Uterus (tissue), 2 donors: ENCODE measurements at regions not wholly inside any gene's neighbourhood (a gene's known extent, or its start where the extent isn't known, plus 50 kb on each side); places are given as distances from the start of the nearest gene placed in this dataset.

Experiments used
- POLR2A ChIP-seq, 2 donors: fragments of 450-650 bp; IDR thresholded peaks; one replicate each; pipeline ENCODE4 v1.6.1; 2016; ENCODE audit warnings: antibody characterized with exemption in 2 of 2, mild to moderate bottlenecking in 1 of 2, moderate library complexity in 1 of 2
- TF ChIP-seq, protein P1 (sequence below), 4 experiments: fragments of 200-600 bp in 2 of 4; fragments of 450-650 bp in 2 of 4; sonication (generic) in 2 of 4; IDR thresholded peaks; one replicate each; pipeline ENCODE4 v1.5.1; 2016 to 2019; ENCODE audit warnings: antibody characterized with exemption in 4 of 4, mild to moderate bottlenecking in 2 of 4, moderate library complexity in 1 of 4

DNA sequence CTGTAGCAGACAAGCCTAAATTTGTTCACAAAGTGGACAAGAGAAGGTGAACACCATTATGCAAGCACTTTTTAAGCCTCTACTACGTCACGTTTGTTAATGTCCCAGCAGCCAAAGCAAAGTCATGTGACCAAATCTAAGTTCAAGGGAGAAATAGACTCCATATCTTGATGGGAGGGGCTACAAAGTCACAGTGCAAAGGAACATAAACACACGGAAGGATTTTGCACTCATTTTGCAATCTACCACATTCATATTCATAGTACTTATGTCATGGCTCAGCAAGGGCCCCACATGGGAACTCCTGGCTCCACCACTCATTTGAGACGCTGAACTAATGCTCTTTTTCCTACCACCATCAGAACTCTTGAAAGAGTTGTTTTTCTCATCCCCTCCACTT, 139.0 kb upstream of the JADE1 start:
- TF ChIP-seq, protein P1, sequence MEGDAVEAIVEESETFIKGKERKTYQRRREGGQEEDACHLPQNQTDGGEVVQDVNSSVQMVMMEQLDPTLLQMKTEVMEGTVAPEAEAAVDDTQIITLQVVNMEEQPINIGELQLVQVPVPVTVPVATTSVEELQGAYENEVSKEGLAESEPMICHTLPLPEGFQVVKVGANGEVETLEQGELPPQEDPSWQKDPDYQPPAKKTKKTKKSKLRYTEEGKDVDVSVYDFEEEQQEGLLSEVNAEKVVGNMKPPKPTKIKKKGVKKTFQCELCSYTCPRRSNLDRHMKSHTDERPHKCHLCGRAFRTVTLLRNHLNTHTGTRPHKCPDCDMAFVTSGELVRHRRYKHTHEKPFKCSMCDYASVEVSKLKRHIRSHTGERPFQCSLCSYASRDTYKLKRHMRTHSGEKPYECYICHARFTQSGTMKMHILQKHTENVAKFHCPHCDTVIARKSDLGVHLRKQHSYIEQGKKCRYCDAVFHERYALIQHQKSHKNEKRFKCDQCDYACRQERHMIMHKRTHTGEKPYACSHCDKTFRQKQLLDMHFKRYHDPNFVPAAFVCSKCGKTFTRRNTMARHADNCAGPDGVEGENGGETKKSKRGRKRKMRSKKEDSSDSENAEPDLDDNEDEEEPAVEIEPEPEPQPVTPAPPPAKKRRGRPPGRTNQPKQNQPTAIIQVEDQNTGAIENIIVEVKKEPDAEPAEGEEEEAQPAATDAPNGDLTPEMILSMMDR (IDR thresholded peaks at IDR 0.05) = no peak
- TF ChIP-seq POLR2A (IDR thresholded peaks at IDR 0.05) = no peak
